ENCODE measurements at regions not wholly inside any gene's neighbourhood (a gene's known extent, or its start where the extent isn't known, plus 50 kb on each side); places are given as distances from the start of the nearest gene placed in this dataset.
"Not testable (repeated sequence)": the region's sequence is repeated elsewhere in the genome, so short reads cannot be mapped to it uniquely, and the experiment has no call there.

- no peaks in the 10 kb centered on the region for H3K27me3 Mint-ChIP-seq (ENCODE audit: low read depth)
- no peaks in the 10 kb centered on the region for H3K36me3 Mint-ChIP-seq (ENCODE audit: low read depth)
- DNase-seq (no peak), ATAC-seq (no peak)
- ChIA-PET CTCF (interaction anchor here (1.1 to 2.1 kb wide), 2 partner anchors 14 to 24 kb away, joined by 3 to 13 read pairs; no protein-coding TSS in a partner anchor), POLR2A (no interaction called here)
- no peak overlapping the region for H3K4me3 Mint-ChIP-seq
- no peak overlapping the region for H3K27ac Mint-ChIP-seq
- H3K9me3 Mint-ChIP-seq (ENCODE audit: insufficient read depth), result no peaks in the 10 kb centered on the region
- H3K4me1 Mint-ChIP-seq (ENCODE audit: low read depth), result no peaks in the 10 kb centered on the region
These were observed 593.0 kb downstream of the UQCRFS1 start for GRCh38 chr19:28619816-28620429.

- Mint-ChIP-seq H3K36me3 (ENCODE audit: low read depth) (no peaks in the 10 kb centered on the region), H3K9me3 (ENCODE audit: insufficient read depth) (peaks cover 4% of the 10 kb centered on the region), H3K4me3 (no peak overlapping the region), H3K4me1 (ENCODE audit: low read depth) (no peaks in the 10 kb centered on the region), H3K27me3 (ENCODE audit: low read depth) (no peaks in the 10 kb centered on the region), H3K27ac (no peak overlapping the region)
- POLR2A ChIA-PET, result no interaction called here
- CTCF ChIA-PET, result no interaction called here
- DNase-seq (no peak), ATAC-seq (no peak)
These were observed 594.4 kb downstream of the UQCRFS1 start for GRCh38 chr19:28618504-28618903.

GRCh38 chr19:28615966-28616365, 597.0 kb downstream of the UQCRFS1 start:
- Mint-ChIP-seq H3K27me3 (ENCODE audit: low read depth) (no peaks in the 10 kb centered on the region), H3K9me3 (ENCODE audit: insufficient read depth) (peaks cover 4% of the 10 kb centered on the region), H3K27ac (no peak overlapping the region), H3K4me3 (no peak overlapping the region), H3K4me1 (ENCODE audit: low read depth) (no peaks in the 10 kb centered on the region), H3K36me3 (ENCODE audit: low read depth) (no peaks in the 10 kb centered on the region)
- CTCF ChIA-PET, result no interaction called here
- POLR2A ChIA-PET, result no interaction called here
- DNase-seq, result no peak
- ATAC-seq, result no peak

GRCh38 chr19:28615546-28615916, 597.4 kb downstream of the UQCRFS1 start:
- POLR2A ChIA-PET, result no interaction called here
- H3K4me1 Mint-ChIP-seq (ENCODE audit: low read depth), result no peaks in the 10 kb centered on the region

GRCh38 chr19:28614634-28615545, 598.1 kb downstream of the UQCRFS1 start:
- POLR2A ChIA-PET, result no interaction called here
- no peak overlapping the region for H3K4me3 Mint-ChIP-seq

More at GRCh38 chr19:28615546-28615916, 597.4 kb downstream of the UQCRFS1 start:
- H3K27ac Mint-ChIP-seq, result no peak overlapping the region
- DNase-seq (no peak), ATAC-seq (no peak)
- H3K36me3 Mint-ChIP-seq (ENCODE audit: low read depth), result no peaks in the 10 kb centered on the region
- H3K27me3 Mint-ChIP-seq (ENCODE audit: low read depth), result no peaks in the 10 kb centered on the region
- peaks cover 4% of the 10 kb centered on the region for H3K9me3 Mint-ChIP-seq (ENCODE audit: insufficient read depth)
- CTCF ChIA-PET, result no interaction called here
- H3K4me3 Mint-ChIP-seq, result no peak overlapping the region

GRCh38 chr19:28612275-28612769, 600.6 kb downstream of the UQCRFS1 start:
- H3K27ac Mint-ChIP-seq, result no peak overlapping the region
- CTCF ChIA-PET, result no interaction called here
- no peaks in the 10 kb centered on the region for H3K4me1 Mint-ChIP-seq (ENCODE audit: low read depth)

More at GRCh38 chr19:28614634-28615545, 598.1 kb downstream of the UQCRFS1 start:
- no peak overlapping the region for H3K27ac Mint-ChIP-seq
- no peaks in the 10 kb centered on the region for H3K4me1 Mint-ChIP-seq (ENCODE audit: low read depth)
- no peaks in the 10 kb centered on the region for H3K36me3 Mint-ChIP-seq (ENCODE audit: low read depth)
- CTCF ChIA-PET, result no interaction called here
- DNase-seq, result no peak
- H3K27me3 Mint-ChIP-seq (ENCODE audit: low read depth), result no peaks in the 10 kb centered on the region
- H3K9me3 Mint-ChIP-seq (ENCODE audit: insufficient read depth), result peaks cover 4% of the 10 kb centered on the region
- no peak for ATAC-seq

GRCh38 chr19:28611227-28611914, 601.6 kb downstream of the UQCRFS1 start:
- DNase-seq; H3K4me3 Mint-ChIP-seq; H3K27ac Mint-ChIP-seq; POLR2A ChIA-PET; CTCF ChIA-PET; H3K4me1 Mint-ChIP-seq (ENCODE audit: low read depth); H3K36me3 Mint-ChIP-seq (ENCODE audit: low read depth); ATAC-seq; H3K9me3 Mint-ChIP-seq (ENCODE audit: insufficient read depth); H3K27me3 Mint-ChIP-seq (ENCODE audit: low read depth): not testable (repeated sequence)

More at GRCh38 chr19:28612275-28612769, 600.6 kb downstream of the UQCRFS1 start:
- Mint-ChIP-seq H3K27me3 (ENCODE audit: low read depth) (no peaks in the 10 kb centered on the region), H3K4me3 (no peak overlapping the region), H3K36me3 (ENCODE audit: low read depth) (no peaks in the 10 kb centered on the region), H3K9me3 (ENCODE audit: insufficient read depth) (peaks cover 8% of the 10 kb centered on the region)
- no peak for ATAC-seq
- POLR2A ChIA-PET, result no interaction called here
- no peak for DNase-seq

GRCh38 chr19:28610731-28611130, 602.2 kb downstream of the UQCRFS1 start:
- no peak for ATAC-seq

GRCh38 chr19:28609944-28610343, 603.0 kb downstream of the UQCRFS1 start:
- no peak for ATAC-seq
- no peak overlapping the region for H3K4me3 Mint-ChIP-seq
- no peaks in the 10 kb centered on the region for H3K27me3 Mint-ChIP-seq (ENCODE audit: low read depth)
- no peaks in the 10 kb centered on the region for H3K36me3 Mint-ChIP-seq (ENCODE audit: low read depth)
- H3K9me3 Mint-ChIP-seq (ENCODE audit: insufficient read depth), result peaks cover 20% of the 10 kb centered on the region
- CTCF ChIA-PET, result no interaction called here
- no peaks in the 10 kb centered on the region for H3K4me1 Mint-ChIP-seq (ENCODE audit: low read depth)
- POLR2A ChIA-PET, result no interaction called here
- no peak overlapping the region for H3K27ac Mint-ChIP-seq
- DNase-seq, result no peak

More at GRCh38 chr19:28610731-28611130, 602.2 kb downstream of the UQCRFS1 start:
- DNase-seq, result no peak
- CTCF ChIA-PET, result no interaction called here
- Mint-ChIP-seq H3K36me3 (ENCODE audit: low read depth) (no peaks in the 10 kb centered on the region), H3K27ac (no peak overlapping the region), H3K27me3 (ENCODE audit: low read depth) (no peaks in the 10 kb centered on the region), H3K4me3 (no peak overlapping the region), H3K9me3 (ENCODE audit: insufficient read depth) (peaks cover 15% of the 10 kb centered on the region), H3K4me1 (ENCODE audit: low read depth) (no peaks in the 10 kb centered on the region)
- POLR2A ChIA-PET, result no interaction called here

- H3K9me3 Mint-ChIP-seq (ENCODE audit: insufficient read depth), result peaks cover 16% of the 10 kb centered on the region
- DNase-seq, result no peak
- H3K27me3 Mint-ChIP-seq (ENCODE audit: low read depth), result no peaks in the 10 kb centered on the region
- H3K36me3 Mint-ChIP-seq (ENCODE audit: low read depth), result no peaks in the 10 kb centered on the region
- H3K4me1 Mint-ChIP-seq (ENCODE audit: low read depth), result no peaks in the 10 kb centered on the region
- ATAC-seq, result no peak
- ChIA-PET POLR2A (no interaction called here), CTCF (no interaction called here)
- no peak overlapping the region for H3K4me3 Mint-ChIP-seq
- H3K27ac Mint-ChIP-seq, result no peak overlapping the region
These were observed 603.7 kb downstream of the UQCRFS1 start for GRCh38 chr19:28609091-28609755.

GRCh38 chr19:28608292-28608691, 604.7 kb downstream of the UQCRFS1 start:
- CTCF ChIA-PET, result no interaction called here
- Mint-ChIP-seq H3K9me3 (ENCODE audit: insufficient read depth) (peaks cover 16% of the 10 kb centered on the region), H3K36me3 (ENCODE audit: low read depth) (no peaks in the 10 kb centered on the region), H3K4me3 (no peak overlapping the region), H3K27ac (no peak overlapping the region), H3K27me3 (ENCODE audit: low read depth) (no peaks in the 10 kb centered on the region), H3K4me1 (ENCODE audit: low read depth) (no peaks in the 10 kb centered on the region)
- DNase-seq, result no peak
- no peak for ATAC-seq
- POLR2A ChIA-PET, result no interaction called here

All from activated CD8-positive, alpha-beta T cell treated with anti-CD3 and anti-CD28 coated beads, Interleukin-2, amount 10 ng/mL, durations not matched to agents 7 days and 5 days (primary cell).